Motor neuron (in vitro differentiated cells): ENCODE measurements at regions not wholly inside any gene's neighbourhood (a gene's known extent, or its start where the extent isn't known, plus 50 kb on each side); places are given as distances from the start of the nearest gene placed in this dataset.

Experiments
- ATAC-seq, 8 experiments: fragments of 200-7000 bp; cut with Tn5 transposase; replicated peaks in 6 of 8; 2 replicates each; pipeline ENCODE4 v1.8.0; 2021; ENCODE audit warnings: mild to moderate bottlenecking in 8 of 8, moderate library complexity in 8 of 8
- H3K27ac ChIP-seq, 2 donors: fragments of 250-450 bp; sonication (Bioruptor Pico); 2 replicates each; pipeline ENCODE4 v1.9.0; 2021; ENCODE audit warnings: antibody characterized with exemption in 2 of 2, mild to moderate bottlenecking in 2 of 2, moderate library complexity in 1 of 2
- H3K4me1 ChIP-seq, 2 donors: fragments of 250-450 bp; sonication (Bioruptor Pico); replicated peaks in 1 of 2; 2 replicates each; pipeline ENCODE4 v1.6.1; 2021; ENCODE audit warnings: antibody characterized with exemption in 2 of 2, mild to moderate bottlenecking in 2 of 2, moderate library complexity in 1 of 2
- H3K4me3 ChIP-seq, 5 donors: fragments of 250-450 bp; sonication (Bioruptor Pico); 2 replicates each; pipeline ENCODE4 v1.9.0; 2021; ENCODE audit warnings: antibody characterized with exemption in 5 of 5, mild to moderate bottlenecking in 5 of 5, moderate library complexity in 4 of 5
- WGBS, 10 experiments: fragments of 450-650 bp; shearing (Covaris generic); methylation state at CpG; one replicate each; pipeline ENCODE4 v1.0.0; 2022; 5-methylcytosine and 5-hydroxymethylcytosine counted together
- in situ Hi-C, 9 experiments: fragments of 400-800 bp; cut with MboI; loops; one replicate each; pipeline ENCODE4 v1.15.0; 2021; ENCODE audit warnings: low sequenced_read_pairs in 9 of 9, low pct_unique_long_range_greater_than_20kb in 2 of 9; ENCODE audit not compliant: unreplicated experiment in 9 of 9

DNA sequence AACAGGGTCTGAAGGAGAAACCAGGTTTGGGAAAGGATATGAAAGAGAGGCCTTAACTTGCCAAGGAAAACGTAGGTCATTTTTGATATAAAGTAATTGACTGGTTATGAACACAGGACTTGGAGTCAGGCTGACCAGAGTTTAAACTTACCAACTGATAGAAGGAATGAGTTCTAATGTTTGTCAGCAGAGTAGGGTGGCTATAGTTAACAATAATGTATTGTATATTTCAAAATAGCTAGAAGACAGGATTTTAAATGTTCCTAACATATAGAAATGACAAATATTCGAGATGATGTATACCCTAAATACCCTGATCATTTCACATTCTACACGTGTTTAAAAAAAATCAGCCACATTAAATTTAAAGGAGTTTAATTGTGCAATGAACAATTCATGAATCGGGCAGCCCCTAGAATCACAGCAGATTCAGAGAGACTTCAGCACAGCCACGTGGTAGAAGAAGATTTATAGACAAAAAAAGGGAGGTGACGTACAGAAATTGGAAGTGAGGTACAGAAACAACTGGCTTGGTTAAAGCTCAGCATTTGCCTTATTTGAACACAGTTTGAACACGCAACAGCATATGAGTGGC lies 52.5 kb upstream of the PLEKHG7 start:
- whole genome bisulfite sequencing, 10 experiments, result 23 to 87% (median 59%) methylated on average over 2 to 7 of the region's 7 CpGs
- H3K4me1 ChIP-seq, result peaks cover 3% of the 10 kb centered on the region in 2 donors
- in situ Hi-C loops, result no loop called here
- no peak overlapping the region for H3K4me3 ChIP-seq
- peak in 3 of 8 experiments; percentile 22 to 38 (median 24) for ATAC-seq
- H3K27ac ChIP-seq, result no peak overlapping the region

DNA sequence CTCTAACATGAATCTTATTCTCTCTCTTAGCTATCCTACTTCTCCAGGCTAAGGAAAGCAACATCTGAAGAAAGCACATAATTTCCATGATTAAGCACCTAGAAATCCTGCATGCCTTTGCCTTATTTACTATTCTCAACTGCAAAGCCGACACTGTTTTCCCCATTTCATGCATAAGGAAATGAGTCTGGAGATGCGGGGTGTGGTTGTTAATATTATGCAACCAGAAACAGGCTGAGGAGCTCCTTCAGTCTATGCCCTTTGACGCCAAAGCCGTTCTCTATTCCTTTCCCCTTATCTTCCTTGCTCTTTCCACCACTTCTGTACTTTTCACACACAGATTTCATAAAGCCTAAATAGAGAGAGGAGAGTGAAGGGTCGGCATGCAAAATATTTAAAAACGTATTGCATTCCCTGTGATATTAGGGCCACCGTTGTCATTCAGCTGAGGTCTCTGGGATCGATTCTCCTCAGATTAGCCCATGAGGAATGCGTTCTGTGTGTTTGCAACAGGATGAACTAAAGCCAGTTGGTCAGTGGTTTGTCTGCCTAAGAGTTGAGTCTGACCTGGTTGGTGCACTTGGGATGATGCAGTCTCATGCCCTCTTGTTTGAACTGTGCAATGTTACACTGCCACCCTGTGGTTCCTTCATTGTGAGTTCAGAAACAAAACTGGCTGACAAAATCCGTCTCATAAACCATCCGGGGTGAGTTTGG lies 53.1 kb upstream of the PLEKHG7 start:
- in situ Hi-C loops, result loop anchor here in 1 of 9 experiments (25.0 kb wide), 1 partner anchor 1287 kb away; no protein-coding TSS in a partner anchor
- 0 to 83% (median 49%) methylated on average over 2 to 10 of the region's 11 CpGs for WGBS, 10 experiments
- Histone ChIP-seq H3K27ac (no peak overlapping the region), H3K4me1 (peaks cover 3% of the 10 kb centered on the region in 2 donors), H3K4me3 (no peak overlapping the region)
- peak; percentile 88 to 98 (median 94) for ATAC-seq

DNA sequence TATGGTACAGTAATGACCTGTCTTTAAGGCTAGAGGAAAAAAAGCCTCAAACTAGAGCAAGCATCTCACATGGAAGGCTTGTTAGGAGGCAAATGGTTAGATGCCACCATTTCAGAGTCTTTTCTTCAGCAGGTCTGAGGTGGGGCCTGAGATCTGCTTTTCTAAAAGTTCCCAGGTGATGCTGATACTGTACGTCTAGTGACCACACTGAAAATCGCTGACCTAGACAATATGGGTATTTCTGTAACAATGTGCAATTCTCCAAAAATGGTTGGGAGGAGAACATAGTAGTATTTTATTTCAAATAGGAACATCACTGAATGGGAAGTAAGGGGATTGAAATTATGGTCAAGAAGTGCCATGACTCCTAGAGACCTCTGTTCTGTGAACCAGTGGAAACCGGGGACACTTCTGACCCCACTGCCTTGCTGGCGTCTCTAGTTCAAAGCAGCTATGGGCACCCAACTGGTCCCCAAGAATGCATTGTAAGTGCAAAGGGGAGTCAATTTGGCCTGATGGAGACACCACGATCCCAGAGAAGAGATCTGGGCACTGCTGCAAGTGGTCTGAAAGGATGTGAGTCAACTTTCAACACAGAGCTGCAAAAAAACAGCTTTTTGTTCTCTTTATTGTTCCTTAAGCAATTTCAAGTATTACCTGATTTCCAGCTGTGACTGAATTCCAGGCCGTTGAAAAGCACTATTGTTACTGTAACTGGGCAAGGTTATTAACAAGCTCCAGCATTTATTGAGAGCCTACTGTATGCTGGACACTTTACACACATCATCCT lies 54.4 kb upstream of the PLEKHG7 start:
- H3K27ac ChIP-seq, result no peak overlapping the region
- whole genome bisulfite sequencing, 10 experiments, result 40 to 93% (median 78%) methylated on average over 2 to 5 of the region's 6 CpGs; no CpG with 5 or more reads in 3 of the 10 experiments
- in situ Hi-C loops, result loop anchor here in 1 of 9 experiments (25.0 kb wide), 1 partner anchor 1286 kb away; no protein-coding TSS in a partner anchor
- no peak for ATAC-seq
- no peak overlapping the region for H3K4me3 ChIP-seq
- peaks cover 3% of the 10 kb centered on the region in 2 donors for H3K4me1 ChIP-seq

DNA sequence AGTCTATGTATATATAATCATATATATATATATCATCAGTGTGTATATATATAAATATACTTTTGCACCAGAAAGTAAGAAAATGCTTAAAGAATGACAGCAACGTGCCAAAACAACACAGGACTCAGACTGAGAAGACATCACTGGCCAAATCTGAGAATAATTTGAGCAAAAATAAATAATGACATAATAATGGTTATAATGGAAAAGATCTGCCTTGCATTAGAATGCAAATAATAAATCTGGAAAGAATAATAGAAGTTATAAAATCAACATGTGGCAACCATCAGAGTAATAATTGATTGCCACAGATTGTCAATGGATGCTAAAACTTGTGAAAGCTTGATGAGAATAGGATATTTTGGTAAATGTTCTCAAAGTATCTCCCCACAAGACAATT lies 61.5 kb upstream of the PLEKHG7 start:
- Histone ChIP-seq H3K4me3 (no peak overlapping the region), H3K4me1 (peaks cover 6 to 13% of the 10 kb centered on the region in 2 donors), H3K27ac (no peak overlapping the region)
- in situ Hi-C loops, result loop anchor here in 1 of 9 experiments (25.0 kb wide), 1 partner anchor 1279 kb away; no protein-coding TSS in a partner anchor
- 0 to 100% (median 0%) methylated on average over 1 of the region's 1 CpG; no CpG with 5 or more reads in 1 of the 10 experiments for WGBS, 10 experiments
- ATAC-seq, result no peak

DNA sequence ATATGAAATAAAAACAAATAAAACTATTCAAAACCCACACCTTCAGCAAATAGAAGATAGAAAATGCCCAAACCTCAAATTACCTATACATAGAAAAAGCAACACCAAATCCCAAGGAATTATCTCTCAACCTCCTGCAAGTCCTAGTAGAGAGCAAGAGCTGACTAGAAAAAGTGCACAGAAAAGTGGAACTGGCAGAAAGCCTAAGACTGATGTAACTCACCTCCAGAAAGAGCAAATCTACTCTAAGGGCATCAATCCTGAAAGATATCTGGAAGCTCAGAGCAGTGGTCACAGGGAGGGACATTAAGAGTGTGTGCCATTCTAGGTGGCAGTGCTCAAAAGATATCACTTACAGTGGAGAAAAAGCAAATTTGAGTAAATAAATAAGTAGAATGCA lies 62.1 kb upstream of the PLEKHG7 start:
- Histone ChIP-seq H3K4me1 (peaks cover 6 to 13% of the 10 kb centered on the region in 2 donors), H3K4me3 (no peak overlapping the region), H3K27ac (no peak overlapping the region)
- ATAC-seq, result no peak
- in situ Hi-C loops, result loop anchor here in 1 of 9 experiments (25.0 kb wide), 1 partner anchor 1278 kb away; no protein-coding TSS in a partner anchor

DNA sequence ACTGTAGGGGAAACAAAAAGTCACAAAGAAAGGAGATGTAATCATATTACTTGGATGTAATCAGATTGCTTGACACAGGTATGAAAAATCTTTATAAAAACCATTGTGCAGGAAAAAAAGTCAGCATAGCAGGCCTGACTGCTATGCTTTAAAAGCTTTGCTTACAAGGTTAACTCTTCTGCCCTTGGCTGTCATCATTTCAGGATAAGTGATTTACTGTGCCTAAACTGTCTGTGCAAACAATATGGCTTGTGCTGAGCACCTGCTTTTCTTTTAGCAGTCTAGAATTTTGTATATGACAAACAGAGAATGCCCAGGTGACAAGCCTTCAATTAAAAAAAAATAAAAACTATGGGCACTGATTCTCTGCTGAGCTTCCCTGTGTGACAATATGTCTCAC lies 63.8 kb upstream of the PLEKHG7 start:
- Histone ChIP-seq H3K4me3 (no peak overlapping the region), H3K27ac (no peak overlapping the region), H3K4me1 (peaks cover 6 to 18% of the 10 kb centered on the region in 2 donors)
- in situ Hi-C loops, result loop anchor here in 1 of 9 experiments (25.0 kb wide), 1 partner anchor 1277 kb away; no protein-coding TSS in a partner anchor
- ATAC-seq, result peak in 5 of 8 experiments; percentile 48 to 85 (median 78)

DNA sequence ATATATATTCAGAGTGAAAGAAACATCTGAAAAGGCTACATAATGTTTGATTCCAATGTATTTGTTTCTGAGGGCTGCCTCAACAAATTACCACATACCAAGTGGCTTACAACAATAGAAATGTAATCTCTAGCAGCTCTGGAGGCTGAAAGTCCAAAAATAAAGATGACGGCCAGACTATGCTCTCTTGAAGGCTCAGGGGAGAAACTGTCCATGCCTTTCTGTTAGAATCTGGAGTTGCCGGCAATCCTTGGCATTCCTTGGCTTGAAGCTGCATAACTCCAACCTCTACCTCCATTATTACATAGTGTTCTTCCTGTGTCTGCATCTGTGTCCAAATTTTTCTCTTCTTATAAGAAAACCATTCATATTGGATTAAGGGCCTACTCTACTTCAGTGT lies 68.1 kb upstream of the PLEKHG7 start:
- H3K4me1 ChIP-seq, result peaks cover 17 to 25% of the 10 kb centered on the region in 2 donors
- H3K4me3 ChIP-seq, result no peak overlapping the region
- ATAC-seq, result no peak
- WGBS, 10 experiments, result 0 to 93% (median 70%) methylated on average over 1 to 2 of the region's 2 CpGs; no CpG with 5 or more reads in 3 of the 10 experiments
- no peak overlapping the region for H3K27ac ChIP-seq
- in situ Hi-C loops, result loop anchor here in 1 of 9 experiments (25.0 kb wide), 1 partner anchor 1272 kb away; no protein-coding TSS in a partner anchor

DNA sequence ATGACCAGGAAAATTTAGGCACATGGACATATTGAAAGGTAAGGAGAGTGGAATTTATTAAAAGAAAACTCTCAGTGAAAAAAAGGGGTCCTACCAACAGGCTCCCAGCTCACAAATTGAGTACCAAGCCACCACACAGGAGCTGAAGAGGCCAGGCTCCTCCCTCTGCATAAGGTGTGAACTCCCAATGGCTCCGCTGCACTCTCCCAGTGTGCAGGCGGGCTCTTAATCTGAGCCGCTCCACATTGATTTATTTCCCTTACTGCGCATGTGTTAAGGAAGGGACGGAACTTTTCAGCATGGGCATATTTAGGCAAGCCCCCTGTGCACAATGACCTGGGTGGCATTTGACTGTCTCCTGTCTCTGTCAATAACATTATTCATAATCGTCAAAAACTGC lies 68.6 kb upstream of the PLEKHG7 start:
- 40 to 100% (median 75%) methylated on average over 1 to 6 of the region's 6 CpGs; no CpG with 5 or more reads in 1 of the 10 experiments for WGBS, 10 experiments
- no peak overlapping the region for H3K4me3 ChIP-seq
- H3K27ac ChIP-seq, result no peak overlapping the region
- peaks cover 21 to 28% of the 10 kb centered on the region in 2 donors for H3K4me1 ChIP-seq
- peak in 5 of 8 experiments; percentile 32 to 63 (median 55) for ATAC-seq
- in situ Hi-C loops, result loop anchor here in 1 of 9 experiments (25.0 kb wide), 1 partner anchor 1272 kb away; no protein-coding TSS in a partner anchor

DNA sequence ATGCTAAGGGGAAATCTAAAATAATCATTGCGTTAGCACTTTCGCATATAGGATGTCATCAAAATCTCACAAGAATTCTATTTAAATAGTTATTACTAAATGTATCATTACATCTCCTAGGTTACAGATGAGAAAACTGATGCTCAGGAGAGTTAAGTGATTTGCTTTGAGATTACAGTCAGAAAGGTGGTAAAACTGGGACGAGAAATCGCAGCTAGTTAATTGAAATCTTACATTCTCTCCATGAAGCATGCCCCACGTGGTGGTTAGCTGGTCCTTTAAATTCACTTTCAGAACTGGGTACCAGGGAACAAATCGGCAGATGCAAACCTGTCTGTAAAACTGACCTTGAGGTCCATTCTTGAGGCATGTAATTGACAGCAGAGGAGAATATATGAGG lies 71.8 kb upstream of the PLEKHG7 start:
- ATAC-seq, result no peak
- in situ Hi-C loops, result loop anchor here in 1 of 9 experiments (25.0 kb wide), 1 partner anchor 1269 kb away; no protein-coding TSS in a partner anchor
- no peak overlapping the region for H3K27ac ChIP-seq
- peaks cover 16 to 19% of the 10 kb centered on the region in 2 donors for H3K4me1 ChIP-seq
- H3K4me3 ChIP-seq, result no peak overlapping the region
- 79 to 100% (median 84%) methylated on average over 2 to 6 of the region's 6 CpGs for WGBS, 10 experiments

DNA sequence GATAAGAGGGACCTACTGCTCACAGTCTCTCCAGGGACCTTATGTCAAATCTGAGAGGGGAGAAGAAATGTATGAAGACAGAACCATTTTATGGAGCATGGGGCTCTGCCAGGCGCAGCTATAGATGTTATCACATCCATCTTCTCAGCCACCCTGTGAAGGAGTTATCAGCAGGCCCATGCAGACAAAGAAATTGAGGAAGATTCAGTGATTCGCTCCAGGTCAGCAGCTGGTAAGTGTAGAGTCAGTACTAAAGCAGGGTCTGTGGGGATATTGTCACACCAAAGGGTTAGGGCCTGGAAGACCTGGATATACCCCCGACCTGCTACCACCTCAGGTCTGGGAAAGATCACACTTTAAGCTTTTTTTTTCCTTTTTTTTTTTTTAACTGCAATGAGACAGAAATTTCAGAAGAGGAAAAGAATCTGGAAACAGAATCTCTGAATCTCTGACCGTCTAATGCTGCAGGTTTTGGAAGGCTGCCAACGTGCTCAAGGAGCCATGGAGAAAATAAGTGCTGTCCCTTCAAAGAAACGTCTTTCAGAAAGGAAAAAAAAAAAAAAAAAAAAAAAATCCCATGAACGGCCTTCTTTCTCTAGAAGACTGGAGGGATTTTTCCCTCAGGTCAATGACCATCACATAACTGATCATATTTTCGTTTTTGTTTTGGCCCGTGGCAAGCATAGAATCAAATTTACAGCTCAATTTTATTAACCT lies 73.3 kb upstream of the PLEKHG7 start:
- in situ Hi-C loops, result loop anchor here in 1 of 9 experiments (25.0 kb wide), 1 partner anchor 1267 kb away; no protein-coding TSS in a partner anchor
- WGBS, 10 experiments, result 38 to 90% (median 63%) methylated on average over 3 to 9 of the region's 9 CpGs
- H3K4me1 ChIP-seq, result peaks cover 16 to 18% of the 10 kb centered on the region in 2 donors
- ATAC-seq, result peak in 1 of 8 experiments; percentile 29
- H3K4me3 ChIP-seq, result no peak overlapping the region
- no peak overlapping the region for H3K27ac ChIP-seq

DNA sequence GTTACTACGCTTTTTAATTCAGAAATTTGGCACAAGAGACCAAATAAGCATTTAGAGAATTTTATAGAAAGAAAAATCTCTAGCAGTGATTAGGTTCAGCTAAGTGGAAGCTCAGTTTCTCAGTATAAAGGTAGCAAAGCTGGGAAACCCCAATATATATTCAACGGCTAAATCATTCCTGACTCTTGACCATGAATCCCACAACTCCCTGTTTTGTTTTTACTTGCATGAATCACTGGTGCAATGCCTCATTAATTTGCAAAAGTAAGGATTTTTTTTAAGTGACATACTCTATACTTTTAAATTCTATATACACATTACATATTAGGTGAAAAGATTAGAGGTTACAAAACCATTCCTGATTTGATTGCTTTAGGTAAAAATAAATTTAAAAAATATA lies 74.3 kb upstream of the PLEKHG7 start:
- in situ Hi-C loops, result loop anchor here in 1 of 9 experiments (25.0 kb wide), 1 partner anchor 1266 kb away; no protein-coding TSS in a partner anchor
- 20 to 100% (median 85%) methylated on average over 1 to 2 of the region's 2 CpGs; no CpG with 5 or more reads in 1 of the 10 experiments for WGBS, 10 experiments
- H3K27ac ChIP-seq, result no peak overlapping the region

DNA sequence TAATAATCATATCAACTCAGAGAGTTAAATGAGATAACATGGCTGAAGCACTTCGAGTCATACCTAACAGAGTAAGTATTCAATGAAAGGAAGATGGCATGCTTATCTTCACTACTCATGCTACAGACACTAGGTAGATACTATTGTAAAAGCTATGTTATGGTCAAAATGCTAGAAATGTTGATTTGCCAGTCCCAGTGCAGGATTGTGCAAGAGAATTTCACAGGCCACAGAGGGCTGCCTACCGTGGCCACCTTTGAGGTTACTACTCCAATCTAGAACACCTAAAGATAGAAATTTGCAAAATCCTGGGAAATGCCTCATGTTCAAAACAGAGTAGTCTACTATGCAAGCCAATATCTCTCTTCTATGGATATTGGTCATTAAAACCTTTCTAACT lies 75.3 kb upstream of the PLEKHG7 start:
- WGBS, 10 experiments, result 55 to 89% (median 80%) methylated on average over 1 to 2 of the region's 2 CpGs; no CpG with 5 or more reads in 2 of the 10 experiments
- peaks cover 9 to 13% of the 10 kb centered on the region in 2 donors for H3K4me1 ChIP-seq
- no peak overlapping the region for H3K4me3 ChIP-seq
- no peak overlapping the region for H3K27ac ChIP-seq
- in situ Hi-C loops, result loop anchor here in 1 of 9 experiments (25.0 kb wide), 1 partner anchor 1265 kb away; no protein-coding TSS in a partner anchor
- ATAC-seq, result no peak

More for the DNA sequence above, 74.3 kb upstream of the PLEKHG7 start:
- no peak for ATAC-seq
- Histone ChIP-seq H3K4me1 (peaks cover 12 to 16% of the 10 kb centered on the region in 2 donors), H3K4me3 (no peak overlapping the region)
